Vagina (tissue), 2 donors: ENCODE measurements at regions not wholly inside any gene's neighbourhood (a gene's known extent, or its start where the extent isn't known, plus 50 kb on each side); places are given as distances from the start of the nearest gene placed in this dataset.

ENCODE experiments used
- DNase-seq, 2 donors: peaks; one replicate each; pipeline ENCODE4 v3.0.0-alpha.2; 2017; ENCODE audit errors: extremely low spot score in 2 of 2
- H3K27ac ChIP-seq: fragments of 200-600 bp; sonication (generic); one replicate; pipeline ENCODE4 v1.5.1; 2019
- H3K27me3 ChIP-seq: fragments of 200-600 bp; sonication (generic); one replicate; pipeline ENCODE4 v1.5.1; 2019
- H3K36me3 ChIP-seq, 2 donors: fragments of 200-600 bp; sonication (generic); one replicate each; pipeline ENCODE4 v1.5.1; 2017 to 2019
- H3K4me1 ChIP-seq: fragments of 200-600 bp; sonication (generic); one replicate; pipeline ENCODE4 v1.5.1; 2019
- H3K4me3 ChIP-seq, 2 donors: fragments of 200-600 bp; sonication (generic); 1 replicate in 1 of 2; 2 replicates in 1 of 2; pipeline ENCODE4 v1.5.1; 2016 to 2019
- H3K9me3 ChIP-seq: fragments of 200-600 bp; sonication (generic); one replicate; pipeline ENCODE4 v1.5.1; 2019
- POLR2A ChIP-seq, 2 donors: fragments of 450-650 bp; IDR thresholded peaks; one replicate each; pipeline ENCODE4 v1.6.1; 2017; ENCODE audit warnings: antibody characterized with exemption in 2 of 2, mild to moderate bottlenecking in 2 of 2, moderate library complexity in 2 of 2
- POLR2AphosphoS5 ChIP-seq, 2 donors: sonication (generic); formaldehyde crosslinking; IDR thresholded peaks; one replicate each; pipeline ENCODE4 v1.9.0; 2017; ENCODE audit warnings: antibody characterized with exemption in 2 of 2, mild to moderate bottlenecking in 2 of 2, low read depth in 1 of 2; ENCODE audit not compliant: insufficient read depth in 1 of 2
- intact Hi-C: fragments of 100-400 bp; cut with DNase I; formaldehyde crosslinking; loops from one replicate; pipeline ENCODE4 v1.15.1; 2023
- TF ChIP-seq, protein P1 (sequence below), 3 experiments: fragments of 450-650 bp in 2 of 3; fragments of 200-600 bp in 1 of 3; sonication (generic) in 1 of 3; IDR thresholded peaks; one replicate each; pipeline ENCODE4 v1.5.1; 2017 to 2019; ENCODE audit warnings: antibody characterized with exemption in 3 of 3, mild to moderate bottlenecking in 2 of 3, moderate library complexity in 2 of 3

DNA sequence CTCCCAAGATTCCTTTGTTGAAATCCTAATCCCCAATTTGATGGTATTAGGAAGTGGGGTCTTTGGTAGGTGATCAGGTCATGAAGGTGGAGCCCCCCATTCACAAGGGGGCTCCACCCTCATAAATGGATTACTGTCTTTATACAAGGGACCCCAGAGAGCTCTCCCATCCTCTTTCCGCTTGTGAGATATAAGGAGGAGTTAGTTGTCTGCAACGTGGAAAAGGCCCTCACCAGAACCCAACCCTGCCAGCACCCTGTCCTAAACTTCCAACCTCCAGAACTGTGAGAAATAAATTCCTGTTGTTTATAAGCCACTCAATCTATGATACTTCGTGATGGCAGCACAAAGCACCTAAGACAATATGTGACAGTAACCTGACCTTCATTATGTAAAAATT is 684.1 kb upstream of the HS6ST1 start:
- no peak for TF ChIP-seq POLR2AphosphoS5 (IDR thresholded peaks at IDR 0.05; ENCODE audit: insufficient read depth in 1 of 2, low read depth in 1 of 2)
- TF ChIP-seq POLR2A (IDR thresholded peaks at IDR 0.05) = no peak
- TF ChIP-seq, protein P1, sequence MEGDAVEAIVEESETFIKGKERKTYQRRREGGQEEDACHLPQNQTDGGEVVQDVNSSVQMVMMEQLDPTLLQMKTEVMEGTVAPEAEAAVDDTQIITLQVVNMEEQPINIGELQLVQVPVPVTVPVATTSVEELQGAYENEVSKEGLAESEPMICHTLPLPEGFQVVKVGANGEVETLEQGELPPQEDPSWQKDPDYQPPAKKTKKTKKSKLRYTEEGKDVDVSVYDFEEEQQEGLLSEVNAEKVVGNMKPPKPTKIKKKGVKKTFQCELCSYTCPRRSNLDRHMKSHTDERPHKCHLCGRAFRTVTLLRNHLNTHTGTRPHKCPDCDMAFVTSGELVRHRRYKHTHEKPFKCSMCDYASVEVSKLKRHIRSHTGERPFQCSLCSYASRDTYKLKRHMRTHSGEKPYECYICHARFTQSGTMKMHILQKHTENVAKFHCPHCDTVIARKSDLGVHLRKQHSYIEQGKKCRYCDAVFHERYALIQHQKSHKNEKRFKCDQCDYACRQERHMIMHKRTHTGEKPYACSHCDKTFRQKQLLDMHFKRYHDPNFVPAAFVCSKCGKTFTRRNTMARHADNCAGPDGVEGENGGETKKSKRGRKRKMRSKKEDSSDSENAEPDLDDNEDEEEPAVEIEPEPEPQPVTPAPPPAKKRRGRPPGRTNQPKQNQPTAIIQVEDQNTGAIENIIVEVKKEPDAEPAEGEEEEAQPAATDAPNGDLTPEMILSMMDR (IDR thresholded peaks at IDR 0.05) = no peak
- H3K9me3 ChIP-seq = no peaks in the 10 kb centered on the region
- no peaks in the 10 kb centered on the region for H3K36me3 ChIP-seq
- no peak overlapping the region for H3K27ac ChIP-seq
- no peak overlapping the region for H3K4me3 ChIP-seq
- DNase-seq = peak; percentile 2 to 64
- intact Hi-C loops = no loop called here
- no peaks in the 10 kb centered on the region for H3K27me3 ChIP-seq
- H3K4me1 ChIP-seq = no peaks in the 10 kb centered on the region

DNA sequence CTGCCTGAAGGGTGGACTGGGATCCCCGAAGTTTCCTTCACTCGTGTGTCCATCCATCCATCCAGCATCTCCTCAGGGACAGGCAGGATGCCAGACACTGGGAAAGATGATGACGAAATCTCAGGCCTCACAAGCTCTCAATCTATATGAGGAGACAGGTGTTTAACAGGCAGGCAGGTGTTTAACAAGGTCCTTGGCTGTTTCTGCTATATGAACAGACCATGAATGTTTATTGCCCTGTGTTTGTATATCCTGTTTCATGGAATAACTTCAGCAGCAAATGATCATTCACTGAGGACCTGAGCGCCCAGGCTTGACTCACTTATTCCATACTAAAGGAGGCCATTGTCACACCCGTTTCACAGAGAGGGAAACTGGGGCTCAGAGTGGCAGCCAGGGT is 685.8 kb upstream of the HS6ST1 start:
- Histone ChIP-seq H3K9me3 (no peaks in the 10 kb centered on the region), H3K4me3 (no peak overlapping the region), H3K4me1 (no peaks in the 10 kb centered on the region), H3K27ac (no peak overlapping the region), H3K27me3 (no peaks in the 10 kb centered on the region), H3K36me3 (no peaks in the 10 kb centered on the region)
- peak; percentile 37 to 44 for DNase-seq
- intact Hi-C loops = no loop called here
- TF ChIP-seq POLR2A (IDR thresholded peaks at IDR 0.05) = no peak
- TF ChIP-seq, protein P1 (IDR thresholded peaks at IDR 0.05) = no peak
- TF ChIP-seq POLR2AphosphoS5 (IDR thresholded peaks at IDR 0.05; ENCODE audit: insufficient read depth in 1 of 2, low read depth in 1 of 2) = no peak

DNA sequence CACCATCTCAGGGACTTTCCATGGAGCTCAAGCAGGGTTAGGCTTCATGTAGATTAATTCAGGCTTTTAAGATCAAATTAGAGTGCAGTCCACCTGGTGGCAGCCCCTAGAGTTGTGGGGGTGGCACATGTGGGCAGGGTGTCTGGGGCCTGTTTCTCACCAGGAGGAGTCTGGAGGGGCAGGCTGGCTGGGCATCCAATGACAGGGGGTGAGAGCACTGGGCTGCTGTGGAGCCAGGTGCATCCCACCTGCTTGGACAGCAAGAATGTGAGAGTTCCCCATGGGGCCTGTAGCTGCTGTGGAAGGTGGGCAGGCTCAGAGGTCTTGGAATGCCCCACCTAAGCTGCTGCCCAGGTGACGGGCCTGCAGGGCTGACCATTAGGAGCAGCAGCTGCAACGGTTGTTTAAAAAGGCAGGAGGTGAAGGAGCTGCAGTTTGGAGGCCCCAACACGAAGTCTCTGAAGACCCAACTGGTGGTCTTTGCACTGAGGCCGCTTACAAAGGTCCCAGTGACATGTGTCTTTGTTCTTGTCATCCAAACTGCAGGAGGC is 686.3 kb upstream of the HS6ST1 start:
- Histone ChIP-seq H3K4me1 (no peaks in the 10 kb centered on the region), H3K27ac (no peak overlapping the region), H3K27me3 (no peaks in the 10 kb centered on the region), H3K9me3 (no peaks in the 10 kb centered on the region), H3K4me3 (no peak overlapping the region), H3K36me3 (no peaks in the 10 kb centered on the region)
- TF ChIP-seq, protein P1 (IDR thresholded peaks at IDR 0.05) = no peak
- TF ChIP-seq POLR2A (IDR thresholded peaks at IDR 0.05) (no peak), POLR2AphosphoS5 (IDR thresholded peaks at IDR 0.05; ENCODE audit: insufficient read depth in 1 of 2, low read depth in 1 of 2) (no peak)
- intact Hi-C loops = no loop called here
- DNase-seq = peak; percentile 69 to 91

DNA sequence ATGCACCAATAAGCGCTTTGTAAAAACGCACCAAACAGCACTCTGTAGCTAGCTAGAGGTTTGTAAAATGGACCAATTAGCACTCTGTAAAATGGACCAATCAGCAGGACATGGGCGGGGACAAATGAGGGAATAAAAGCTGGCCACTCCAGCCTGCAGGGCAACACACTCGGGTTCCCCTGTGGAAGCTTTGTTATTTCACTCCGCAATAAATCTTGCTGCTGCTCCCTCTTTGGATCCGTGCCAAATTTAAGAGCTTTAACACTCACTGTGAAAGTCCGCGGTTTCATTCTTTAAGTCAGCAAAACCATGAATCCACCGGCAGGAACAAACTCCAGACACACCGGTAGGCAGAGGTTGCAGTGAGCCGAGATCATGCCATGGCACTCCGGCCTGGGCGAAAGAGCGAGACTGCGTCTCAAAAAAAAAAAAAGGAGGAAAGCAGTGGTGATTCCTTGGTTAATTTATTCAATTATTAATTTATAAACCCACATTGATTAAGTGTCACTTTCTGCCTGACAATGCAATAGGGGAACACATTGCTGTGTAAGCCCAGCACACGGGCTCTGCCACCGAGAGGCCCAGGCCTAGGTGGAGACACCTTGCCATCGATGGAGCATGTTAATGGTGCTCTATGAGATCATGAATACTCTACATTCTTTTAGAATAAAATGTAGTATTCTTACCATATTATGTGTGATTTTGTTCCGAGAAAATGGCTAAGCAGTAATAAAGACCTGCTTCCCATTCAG is 687.6 kb upstream of the HS6ST1 start:
- Histone ChIP-seq H3K4me3 (no peak overlapping the region), H3K27me3 (no peaks in the 10 kb centered on the region), H3K4me1 (no peaks in the 10 kb centered on the region), H3K36me3 (no peaks in the 10 kb centered on the region), H3K27ac (no peak overlapping the region), H3K9me3 (no peaks in the 10 kb centered on the region)
- peak; percentile 6 to 22 for DNase-seq
- intact Hi-C loops = no loop called here
- TF ChIP-seq POLR2A (IDR thresholded peaks at IDR 0.05) = no peak
- TF ChIP-seq, protein P1 (IDR thresholded peaks at IDR 0.05) = no peak
- TF ChIP-seq POLR2AphosphoS5 (IDR thresholded peaks at IDR 0.05; ENCODE audit: insufficient read depth in 1 of 2, low read depth in 1 of 2) = no peak

DNA sequence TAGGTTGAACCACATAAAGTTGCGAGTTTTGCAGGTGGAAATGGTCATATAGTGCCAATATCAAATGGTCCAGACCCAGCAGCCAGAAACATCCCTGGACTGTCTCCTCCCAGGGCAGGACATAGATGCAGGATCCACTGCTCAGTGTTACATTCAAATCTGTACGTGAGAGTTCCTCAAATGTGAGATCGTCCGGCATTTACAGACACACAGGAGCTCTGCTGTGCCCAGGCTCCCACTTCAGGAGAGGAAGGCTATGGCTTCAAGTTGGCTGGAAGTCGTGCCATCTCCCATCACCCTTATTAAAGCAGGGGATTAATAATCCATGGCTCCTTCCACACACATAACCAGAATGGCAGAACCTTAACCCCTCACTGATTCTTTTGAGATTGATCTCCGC is 688.2 kb upstream of the HS6ST1 start:
- intact Hi-C loops = no loop called here
- Histone ChIP-seq H3K27ac (no peak overlapping the region), H3K27me3 (no peaks in the 10 kb centered on the region), H3K4me1 (no peaks in the 10 kb centered on the region), H3K9me3 (no peaks in the 10 kb centered on the region), H3K4me3 (no peak overlapping the region), H3K36me3 (no peaks in the 10 kb centered on the region)
- peak; percentile 54 to 77 for DNase-seq
- TF ChIP-seq POLR2AphosphoS5 (IDR thresholded peaks at IDR 0.05; ENCODE audit: insufficient read depth in 1 of 2, low read depth in 1 of 2) (no peak), POLR2A (IDR thresholded peaks at IDR 0.05) (no peak)
